OCI-LY7 (cell line): ENCODE measurements at regions not wholly inside any gene's neighbourhood (a gene's known extent, or its start where the extent isn't known, plus 50 kb on each side); places are given as distances from the start of the nearest gene placed in this dataset.
"Not testable (repeated sequence)": the region's sequence is repeated elsewhere in the genome, so short reads cannot be mapped to it uniquely, and the experiment has no call there.

Experiments
- BruUV-seq: library from RNA; stranded (reverse); fragments of 400-500 nt; replicated peaks from 2 replicates; lab custom pipeline; 2021; lab: Mats Ljungman, UMichigan
- CTCF ChIA-PET: fragments of 300-600 bp; sonication (Branson Sonifier 250); formaldehyde crosslinking; loops from one replicate; lab custom pipeline; 2022; ENCODE audit warnings: antibody characterized with exemption; ENCODE audit not compliant: unreplicated experiment; lab: Charles Lee
- POLR2A ChIA-PET: fragments of 300-600 bp; sonication (Branson Sonifier 250); formaldehyde crosslinking; loops from one replicate; lab custom pipeline; 2022; ENCODE audit warnings: antibody characterized with exemption; lab: Charles Lee
- DNase-seq: peaks from one replicate; pipeline ENCODE4 v3.0.0-alpha.2; 2015; ENCODE audit warnings: low spot score
- H2AFZ ChIP-seq: fragments of 200-600 bp; sonication (generic), shearing (Covaris generic); 2 replicates; pipeline ENCODE4 v1.6.1; 2014; ENCODE audit warnings: mild to moderate bottlenecking, antibody characterized with exemption, low read length, moderate library complexity
- H3K27ac ChIP-seq: fragments of 200-600 bp; sonication (generic); 2 replicates; pipeline ENCODE4 v1.5.1; 2014; ENCODE audit warnings: mixed run types, low read depth, mild to moderate bottlenecking, moderate library complexity, low read length, inconsistent platforms; ENCODE audit not compliant: poor library complexity, severe bottlenecking
- H3K36me3 ChIP-seq: fragments of 200-600 bp; sonication (generic); 2 replicates; pipeline ENCODE4 v1.6.1; 2014; ENCODE audit warnings: mild to moderate bottlenecking, antibody characterized with exemption, low read length, moderate library complexity, mixed read lengths; ENCODE audit not compliant: insufficient read depth
- H3K4me1 ChIP-seq: fragments of 200-600 bp; sonication (generic); 2 replicates; pipeline ENCODE4 v1.5.1; 2014; ENCODE audit warnings: mild to moderate bottlenecking, low read length; ENCODE audit not compliant: insufficient read depth, poor library complexity, severe bottlenecking
- H3K4me2 ChIP-seq: fragments of 200-600 bp; sonication (generic); 2 replicates; pipeline ENCODE4 v1.6.1; 2014; ENCODE audit warnings: mild to moderate bottlenecking, low read length
- H3K4me3 ChIP-seq: fragments of 200-600 bp; sonication (generic); 2 replicates; pipeline ENCODE4 v1.5.1; 2014; ENCODE audit warnings: mild to moderate bottlenecking, low read depth, low read length; ENCODE audit not compliant: poor library complexity, severe bottlenecking
- H3K79me2 ChIP-seq: fragments of 200-600 bp; sonication (generic); 2 replicates; pipeline ENCODE4 v1.6.1; 2016; ENCODE audit warnings: low read depth, mild to moderate bottlenecking, low read length, moderate library complexity, mixed read lengths; ENCODE audit not compliant: insufficient read depth
- H3K9me2 ChIP-seq: fragments of 200-600 bp; sonication (generic); 2 replicates; pipeline ENCODE4 v1.6.1; 2016; ENCODE audit warnings: mild to moderate bottlenecking, low read length, mixed read lengths; ENCODE audit not compliant: insufficient read depth
- H3K9me3 ChIP-seq: fragments of 200-600 bp; sonication (generic); 2 replicates; pipeline ENCODE4 v1.6.1; 2014; ENCODE audit warnings: mild to moderate bottlenecking, mixed run types, low read length, mixed read lengths
- H4K20me1 ChIP-seq: fragments of 200-600 bp; sonication (generic); 2 replicates; pipeline ENCODE4 v1.6.1; 2014; ENCODE audit warnings: mild to moderate bottlenecking, antibody characterized with exemption, low read length, moderate library complexity, mixed read lengths; ENCODE audit not compliant: insufficient read depth
- EZH2phosphoT487 ChIP-seq: fragments of 200-600 bp; sonication (generic); IDR thresholded peaks from 2 replicates; pipeline ENCODE4 v1.6.1; 2018; ENCODE audit warnings: low read depth, borderline replicate concordance, mild to moderate bottlenecking, mixed run types, antibody characterized with exemption, low read length, moderate library complexity, mixed read lengths
- intact Hi-C: fragments of 100-400 bp; cut with micrococcal nuclease; formaldehyde crosslinking; loops from one replicate; pipeline ENCODE4 v1.10.0; 2022; ENCODE audit not compliant: unreplicated experiment
- TF ChIP-seq, protein P1 (sequence below): fragments of 200-600 bp; sonication (generic); conservative IDR thresholded peaks from 2 replicates; pipeline ENCODE4 v1.5.1; 2014; ENCODE audit warnings: mild to moderate bottlenecking, antibody characterized with exemption, low read length, moderate library complexity, mixed read lengths

DNA sequence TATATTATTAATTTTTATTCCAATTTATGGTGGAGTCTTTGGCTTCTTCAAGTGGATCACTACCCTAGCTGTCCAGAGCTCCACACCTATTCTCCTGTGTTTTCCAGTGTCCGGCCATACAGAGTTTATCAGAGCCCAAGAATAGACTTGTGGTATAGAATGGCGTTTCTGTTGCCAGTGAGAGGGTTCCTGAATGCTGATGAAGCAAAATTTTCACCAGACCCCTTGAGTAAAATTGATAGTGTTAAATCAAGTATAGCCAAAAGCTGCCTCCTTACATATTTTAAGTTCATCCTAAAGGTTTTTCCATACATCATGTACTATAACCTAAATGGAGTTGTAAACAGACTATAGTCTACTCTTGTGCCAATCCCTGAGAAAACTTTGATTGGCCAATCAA lies 171.5 kb upstream of the CHL1 start:
- POLR2A ChIA-PET: no interaction called here
- Histone ChIP-seq H2AFZ (no peak overlapping the region), H3K9me2 (no peaks in the 10 kb centered on the region), H3K9me3 (no peaks in the 10 kb centered on the region), H3K79me2 (no peaks in the 10 kb centered on the region), H3K4me2 (no peak overlapping the region), H3K4me1 (no peaks in the 10 kb centered on the region), H3K27ac (no peak overlapping the region), H4K20me1 (no peaks in the 10 kb centered on the region), H3K36me3 (no peaks in the 10 kb centered on the region), H3K4me3 (no peak overlapping the region)
- DNase-seq: no peak
- intact Hi-C loops: no loop called here
- TF ChIP-seq EZH2phosphoT487: no peak
- TF ChIP-seq, protein P1, sequence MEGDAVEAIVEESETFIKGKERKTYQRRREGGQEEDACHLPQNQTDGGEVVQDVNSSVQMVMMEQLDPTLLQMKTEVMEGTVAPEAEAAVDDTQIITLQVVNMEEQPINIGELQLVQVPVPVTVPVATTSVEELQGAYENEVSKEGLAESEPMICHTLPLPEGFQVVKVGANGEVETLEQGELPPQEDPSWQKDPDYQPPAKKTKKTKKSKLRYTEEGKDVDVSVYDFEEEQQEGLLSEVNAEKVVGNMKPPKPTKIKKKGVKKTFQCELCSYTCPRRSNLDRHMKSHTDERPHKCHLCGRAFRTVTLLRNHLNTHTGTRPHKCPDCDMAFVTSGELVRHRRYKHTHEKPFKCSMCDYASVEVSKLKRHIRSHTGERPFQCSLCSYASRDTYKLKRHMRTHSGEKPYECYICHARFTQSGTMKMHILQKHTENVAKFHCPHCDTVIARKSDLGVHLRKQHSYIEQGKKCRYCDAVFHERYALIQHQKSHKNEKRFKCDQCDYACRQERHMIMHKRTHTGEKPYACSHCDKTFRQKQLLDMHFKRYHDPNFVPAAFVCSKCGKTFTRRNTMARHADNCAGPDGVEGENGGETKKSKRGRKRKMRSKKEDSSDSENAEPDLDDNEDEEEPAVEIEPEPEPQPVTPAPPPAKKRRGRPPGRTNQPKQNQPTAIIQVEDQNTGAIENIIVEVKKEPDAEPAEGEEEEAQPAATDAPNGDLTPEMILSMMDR: no peak
- CTCF ChIA-PET: no interaction called here
- no TSS peak for BruUV-seq

DNA sequence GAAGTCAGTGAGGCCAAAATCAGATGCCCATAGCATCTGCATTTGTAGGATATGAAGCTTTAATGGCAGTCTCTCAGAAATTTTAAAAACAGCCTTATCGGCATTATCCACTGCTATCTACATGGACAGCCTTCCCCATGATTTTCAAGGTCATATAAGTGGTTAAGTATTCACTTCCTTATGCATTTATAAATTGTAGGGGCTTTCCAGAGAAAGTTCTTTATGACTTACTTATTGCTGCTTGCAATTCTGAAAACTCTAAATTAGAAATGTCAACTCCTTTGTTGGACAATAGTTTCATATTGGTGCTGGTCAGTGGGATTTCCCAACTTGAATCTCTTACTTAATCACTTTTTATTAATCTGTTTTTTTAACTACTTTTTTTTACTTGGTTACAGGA lies 160.6 kb upstream of the CHL1 start:
- CTCF ChIA-PET, BruUV-seq: not testable (repeated sequence)
- POLR2A ChIA-PET: interaction anchor here (0.7 kb wide), 1 partner anchor 152 kb away, joined by 3 read pairs; no protein-coding TSS in a partner anchor

DNA sequence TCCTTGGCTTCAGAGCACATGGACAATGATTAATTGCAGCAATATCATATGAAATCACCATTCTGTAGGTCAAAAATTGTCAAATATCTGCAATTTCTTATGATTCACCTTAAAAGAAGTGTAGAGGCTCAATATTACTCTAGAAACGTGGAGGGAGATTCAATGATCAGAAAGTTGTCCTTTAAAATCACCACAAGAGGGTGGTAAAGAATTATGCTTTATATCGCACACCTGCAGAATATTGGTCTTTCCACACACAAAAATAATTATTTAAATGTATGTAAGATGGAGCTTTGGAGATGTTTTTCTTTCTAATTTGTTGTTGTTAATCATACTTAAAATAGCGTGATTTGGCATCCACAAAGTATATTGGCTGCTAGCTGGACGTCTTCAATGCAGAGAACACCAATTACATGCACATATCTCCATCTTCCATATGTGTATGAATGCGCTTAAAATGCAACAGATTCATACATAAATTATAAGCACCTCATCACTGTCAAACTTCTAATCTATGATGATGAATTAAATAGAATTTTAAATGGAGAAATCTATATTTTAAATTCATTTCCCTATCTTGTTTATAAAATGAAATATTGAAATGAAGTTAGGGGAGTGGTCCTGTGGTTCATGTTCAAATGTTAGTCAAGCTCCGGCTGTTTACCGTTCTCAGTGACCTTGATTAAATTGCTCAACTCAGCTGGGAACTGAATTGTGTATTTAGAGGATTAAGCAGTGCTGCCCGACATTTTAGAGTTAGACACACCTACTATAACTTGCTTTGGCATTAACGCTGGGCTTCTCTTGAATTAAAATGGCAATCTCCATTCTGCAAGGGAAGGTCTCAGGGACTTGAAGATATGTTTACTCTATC lies 153.5 kb upstream of the CHL1 start:
- H3K9me2 ChIP-seq, H3K36me3 ChIP-seq, H3K4me1 ChIP-seq, H3K4me2 ChIP-seq, H3K9me3 ChIP-seq, BruUV-seq, H4K20me1 ChIP-seq, H3K27ac ChIP-seq, H3K79me2 ChIP-seq, H3K4me3 ChIP-seq, H2AFZ ChIP-seq: not testable (repeated sequence)
- TF ChIP-seq, protein P1: peak; percentile 69
- ChIA-PET CTCF (interaction anchor here (1.2 to 1.3 kb wide), 2 partner anchors 311 to 333 kb away, joined by 4 read pairs; no protein-coding TSS in a partner anchor), POLR2A (interaction anchor here (1.7 kb wide), 1 partner anchor 311 kb away, joined by 5 read pairs; no protein-coding TSS in a partner anchor)
- DNase-seq: peak; percentile 31
- intact Hi-C loops: loop anchor here (1.0 kb wide), 2 partner anchors 311 to 334 kb away; no protein-coding TSS in a partner anchor

More for the DNA sequence above, 160.6 kb upstream of the CHL1 start:
- H3K36me3 ChIP-seq, H3K4me2 ChIP-seq, H3K4me3 ChIP-seq, H3K4me1 ChIP-seq, H3K9me3 ChIP-seq, H2AFZ ChIP-seq, H3K27ac ChIP-seq, H4K20me1 ChIP-seq, H3K79me2 ChIP-seq, intact Hi-C loops, H3K9me2 ChIP-seq, DNase-seq: not testable (repeated sequence)
